ENCODE measurements at regions not wholly inside any gene's neighbourhood (a gene's known extent, or its start where the extent isn't known, plus 50 kb on each side); places are given as distances from the start of the nearest gene placed in this dataset.

DNA sequence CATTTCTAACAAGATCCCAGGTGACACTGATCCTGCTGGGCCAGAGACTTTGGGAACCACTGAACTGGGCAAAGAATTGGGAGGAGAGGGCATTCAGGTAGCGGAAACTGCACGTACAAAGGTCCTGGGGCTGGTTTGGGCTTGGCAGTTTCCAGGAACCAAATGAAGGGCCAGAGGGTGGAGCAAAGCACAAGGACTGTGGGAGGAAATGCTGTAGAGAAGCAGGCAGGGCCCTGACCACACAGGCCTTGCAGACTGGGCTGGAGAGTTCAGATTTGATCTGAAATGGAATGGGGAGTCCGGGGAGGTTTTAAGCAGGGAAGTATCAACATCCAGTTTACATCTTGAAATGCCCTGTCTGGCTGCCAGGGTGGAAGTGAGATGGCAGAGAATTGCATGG lies 195.1 kb downstream of the PHETA1 start:
- H3K4me1 ChIP-seq = peaks cover 0 to 29% of the 10 kb centered on the region in 2 donors
- DNase-seq (no peak), ATAC-seq (no peak)
- no peak overlapping the region for H3K27ac ChIP-seq
- H3K27me3 ChIP-seq = peaks cover 0 to 50% of the 10 kb centered on the region in 2 donors
- intact Hi-C loops (cut with DNase I) = no loop called here
- no peak for TF ChIP-seq CTCF (IDR thresholded peaks at IDR 0.05)
- no peaks in the 10 kb centered on the region for H3K9me3 ChIP-seq
- H3K36me3 ChIP-seq = no peaks in the 10 kb centered on the region
- H3K4me3 ChIP-seq = no peak overlapping the region

GRCh38 chr12:111173391-111173790 lies 195.5 kb downstream of the PHETA1 start:
- intact Hi-C loops (cut with DNase I) = no loop called here
- no peak for TF ChIP-seq CTCF (IDR thresholded peaks at IDR 0.05)
- Histone ChIP-seq H3K4me3 (no peak overlapping the region), H3K27me3 (peaks cover 0 to 49% of the 10 kb centered on the region in 2 donors), H3K4me1 (peaks cover 0 to 29% of the 10 kb centered on the region in 2 donors), H3K27ac (no peak overlapping the region), H3K9me3 (no peaks in the 10 kb centered on the region), H3K36me3 (no peaks in the 10 kb centered on the region)
- DNase-seq (no peak), ATAC-seq (no peak)

GRCh38 chr12:111172786-111173185 lies 196.1 kb downstream of the PHETA1 start:
- no peak for TF ChIP-seq CTCF (IDR thresholded peaks at IDR 0.05)
- Histone ChIP-seq H3K36me3 (no peaks in the 10 kb centered on the region), H3K27ac (no peak overlapping the region), H3K9me3 (no peaks in the 10 kb centered on the region), H3K4me3 (no peak overlapping the region), H3K4me1 (peaks cover 0 to 29% of the 10 kb centered on the region in 2 donors), H3K27me3 (peaks cover 0 to 54% of the 10 kb centered on the region in 2 donors)
- DNase-seq (no peak), ATAC-seq (no peak)
- intact Hi-C loops (cut with DNase I) = no loop called here

GRCh38 chr12:111171832-111172231 lies 197.1 kb downstream of the PHETA1 start:
- no peak overlapping the region for H3K27ac ChIP-seq
- peaks cover 0 to 53% of the 10 kb centered on the region in 2 donors for H3K27me3 ChIP-seq
- ATAC-seq (no peak), DNase-seq (no peak)
- peaks cover 0 to 29% of the 10 kb centered on the region in 2 donors for H3K4me1 ChIP-seq
- no peaks in the 10 kb centered on the region for H3K9me3 ChIP-seq
- intact Hi-C loops (cut with DNase I) = no loop called here
- H3K4me3 ChIP-seq = no peak overlapping the region
- no peak for TF ChIP-seq CTCF (IDR thresholded peaks at IDR 0.05)
- no peaks in the 10 kb centered on the region for H3K36me3 ChIP-seq

DNA sequence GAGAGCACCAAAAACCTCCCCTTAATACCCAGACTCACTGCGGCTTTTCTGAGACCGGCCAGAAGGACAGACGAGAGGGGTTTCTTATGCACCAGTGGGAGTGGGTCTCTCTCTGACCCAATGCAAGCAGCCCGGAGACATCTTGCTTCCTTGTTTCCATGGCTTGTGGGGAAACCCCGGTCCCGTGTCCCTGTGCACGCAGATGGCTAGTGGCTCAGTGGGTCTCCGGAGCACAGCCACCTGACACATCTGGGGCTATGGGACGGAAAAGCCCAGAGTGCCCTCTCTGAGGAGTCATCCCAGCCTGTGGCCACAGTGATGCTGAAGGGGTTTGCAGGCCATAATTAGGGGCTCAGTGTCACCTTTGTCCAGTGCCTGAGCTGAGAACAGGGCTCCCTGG lies 197.6 kb downstream of the PHETA1 start:
- TF ChIP-seq CTCF (IDR thresholded peaks at IDR 0.05) = no peak
- DNase-seq (no peak), ATAC-seq (no peak)
- H3K9me3 ChIP-seq = no peaks in the 10 kb centered on the region
- H3K36me3 ChIP-seq = no peaks in the 10 kb centered on the region
- H3K4me3 ChIP-seq = no peak overlapping the region
- H3K27ac ChIP-seq = no peak overlapping the region
- peaks cover 0 to 29% of the 10 kb centered on the region in 2 donors for H3K4me1 ChIP-seq
- intact Hi-C loops (cut with DNase I) = no loop called here
- H3K27me3 ChIP-seq = peaks cover 0 to 52% of the 10 kb centered on the region in 2 donors
